Pancreas (tissue), 10 donors: ENCODE measurements at regions not wholly inside any gene's neighbourhood (a gene's known extent, or its start where the extent isn't known, plus 50 kb on each side); places are given as distances from the start of the nearest gene placed in this dataset.

Experiments
- ATAC-seq, 4 donors: fragments of 200-7000 bp; cut with Tn5 transposase; one replicate each; pipeline versions ENCODE4 v1.8.0 to v1.9.1; 2020; ENCODE audit warnings: mild to moderate bottlenecking in 4 of 4, moderate library complexity in 4 of 4
- DNase-seq, 6 donors: peaks; one replicate each; pipeline ENCODE4 v3.0.0-alpha.2; 2020
- FAIRE-seq: peaks from 2 replicates; lab custom pipeline; 2012; peaks lifted over from hg19 to GRCh38; lab: Jason Lieb, UNC
- H3K27ac ChIP-seq, 4 donors: fragments of 200-600 bp; sonication (generic); 1 replicate in 3 of 4; 2 replicates in 1 of 4; pipeline versions ENCODE4 v1.5.0 to v1.8.0; 2020
- H3K27me3 ChIP-seq, 4 donors: fragments of 200-600 bp; one replicate each; pipeline ENCODE4 v1.8.0; 2021
- H3K36me3 ChIP-seq, 3 donors: fragments of 200-600 bp; sonication (generic) in 1 of 3; one replicate each; pipeline versions ENCODE4 v1.5.0 to v1.8.0; 2020 to 2021
- H3K4me1 ChIP-seq, 3 donors: fragments of 200-600 bp; one replicate each; pipeline ENCODE4 v1.8.0; 2021
- H3K4me3 ChIP-seq, 4 donors: fragments of 200-600 bp; sonication (generic) in 2 of 4; one replicate each; pipeline versions ENCODE4 v1.5.0 to v1.8.0; 2020 to 2021
- H3K9me3 ChIP-seq, 4 donors: fragments of 200-600 bp; one replicate each; pipeline ENCODE4 v1.8.0; 2021
- CTCF ChIP-seq, 4 donors: fragments of 200-600 bp; sonication (generic) in 3 of 4; IDR thresholded peaks; one replicate each; pipeline versions ENCODE4 v1.5.0 to v1.8.0; 2021; ENCODE audit warnings: antibody characterized with exemption in 4 of 4
- WGBS, 2 donors: extraction: QIAGEN DNeasy Blood & Tissue Kit; methylation state at CpG; one replicate each; pipeline ENCODE4 v1.1.7; 2013; 5-methylcytosine and 5-hydroxymethylcytosine counted together
- intact Hi-C, 3 donors: fragments of 100-400 bp; cut with DNase I; formaldehyde crosslinking; loops; one replicate each; pipeline versions ENCODE4 v1.11.1 to v1.14.2; 2022
- donor health status: healthy with polysubstance abuse.
- donor health status: DM: no; HTN: no; CAD: no; lungs with moderate emphysema.
- donor health status: DM: no; HTN: no; CAD: no.
- donor health status: control.
- donor health status: control.
- donor health status: Bipolar disorder and iron deficiency.
- donor health status: DM: yes; HTN: yes; CAD: no.
- donor health status: DM: no; HTN: no; CAD: no.
- donor health status: DM: no; HTN: no; CAD: no.
- donor health status: DM: yes; HTN: yes; CAD: no.

- WGBS, 2 donors = 64 to 70% methylated on average over 2 of the region's 2 CpGs
- no peak for ATAC-seq
- TF ChIP-seq CTCF (IDR thresholded peaks at IDR 0.05) = no peak
- Histone ChIP-seq H3K36me3 (no peaks in the 10 kb centered on the region), H3K27me3 (no peaks in the 10 kb centered on the region), H3K4me3 (no peak overlapping the region), H3K27ac (no peak overlapping the region), H3K4me1 (no peaks in the 10 kb centered on the region), H3K9me3 (no peaks in the 10 kb centered on the region)
- no peak for DNase-seq
- intact Hi-C loops = no loop called here
- no peak for FAIRE-seq
Measured at GRCh38 chr21:28436286-28436932, 556.3 kb downstream of the LTN1 start.

- Histone ChIP-seq H3K4me1 (no peaks in the 10 kb centered on the region), H3K4me3 (no peak overlapping the region), H3K9me3 (no peaks in the 10 kb centered on the region), H3K27me3 (no peaks in the 10 kb centered on the region), H3K27ac (no peak overlapping the region), H3K36me3 (no peaks in the 10 kb centered on the region)
- intact Hi-C loops = no loop called here
- FAIRE-seq (no peak), DNase-seq (no peak), ATAC-seq (no peak)
- WGBS, 2 donors = 62 to 79% methylated on average over 5 of the region's 5 CpGs
- no peak for TF ChIP-seq CTCF (IDR thresholded peaks at IDR 0.05)
Measured at GRCh38 chr21:28431527-28432200, 561.0 kb downstream of the LTN1 start.

GRCh38 chr21:28431022-28431421 lies 561.7 kb downstream of the LTN1 start:
- intact Hi-C loops = no loop called here
- no peak for TF ChIP-seq CTCF (IDR thresholded peaks at IDR 0.05)
- H3K27ac ChIP-seq = no peak overlapping the region
- no peaks in the 10 kb centered on the region for H3K36me3 ChIP-seq
- H3K27me3 ChIP-seq = no peaks in the 10 kb centered on the region
- DNase-seq (no peak), FAIRE-seq (no peak), ATAC-seq (no peak)
- 65 to 70% methylated on average over 2 of the region's 2 CpGs for WGBS, 2 donors
- no peaks in the 10 kb centered on the region for H3K4me1 ChIP-seq
- H3K4me3 ChIP-seq = no peak overlapping the region
- no peaks in the 10 kb centered on the region for H3K9me3 ChIP-seq

DNA sequence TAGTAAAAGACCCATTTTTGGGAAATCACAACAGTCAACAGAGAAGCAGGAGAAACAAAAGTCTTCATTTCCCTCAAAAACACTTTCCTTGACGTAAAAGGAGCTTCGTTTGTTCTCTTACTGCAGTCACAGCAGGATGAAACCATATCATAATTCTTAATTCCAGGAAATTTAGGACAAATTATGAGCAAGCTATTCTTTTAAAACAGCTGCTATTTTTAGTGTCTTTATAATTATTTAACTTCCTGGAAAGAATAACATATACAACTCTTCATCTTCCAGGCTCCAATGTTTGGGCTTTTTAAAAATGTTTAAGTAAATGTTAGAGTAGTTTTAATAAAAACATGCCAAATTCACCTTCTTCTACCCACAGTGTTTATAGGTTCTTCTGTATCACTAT lies 563.5 kb downstream of the LTN1 start:
- no peak overlapping the region for H3K27ac ChIP-seq
- H3K9me3 ChIP-seq = no peaks in the 10 kb centered on the region
- no peaks in the 10 kb centered on the region for H3K27me3 ChIP-seq
- 66 to 76% methylated on average over 2 of the region's 2 CpGs for WGBS, 2 donors
- ATAC-seq (no peak), DNase-seq (no peak), FAIRE-seq (no peak)
- H3K36me3 ChIP-seq = no peaks in the 10 kb centered on the region
- H3K4me3 ChIP-seq = no peak overlapping the region
- H3K4me1 ChIP-seq = no peaks in the 10 kb centered on the region
- TF ChIP-seq CTCF (IDR thresholded peaks at IDR 0.05) = no peak
- intact Hi-C loops = no loop called here

- no peaks in the 10 kb centered on the region for H3K27me3 ChIP-seq
- no peaks in the 10 kb centered on the region for H3K4me1 ChIP-seq
- FAIRE-seq (no peak), DNase-seq (no peak), ATAC-seq (no peak)
- no peak overlapping the region for H3K4me3 ChIP-seq
- H3K36me3 ChIP-seq = no peaks in the 10 kb centered on the region
- H3K9me3 ChIP-seq = no peaks in the 10 kb centered on the region
- H3K27ac ChIP-seq = no peak overlapping the region
- WGBS, 2 donors = 82 to 84% methylated on average over 1 of the region's 1 CpG
- intact Hi-C loops = no loop called here
- TF ChIP-seq CTCF (IDR thresholded peaks at IDR 0.05) = no peak
Measured at GRCh38 chr21:28427394-28428022, 565.2 kb downstream of the LTN1 start.
